ENCODE measurements at regions not wholly inside any gene's neighbourhood (a gene's known extent, or its start where the extent isn't known, plus 50 kb on each side); places are given as distances from the start of the nearest gene placed in this dataset.

GRCh38 chr2:224210286-224211180 is 171.4 kb upstream of the SERPINE2 start:
- DNase-seq, result no peak

DNA sequence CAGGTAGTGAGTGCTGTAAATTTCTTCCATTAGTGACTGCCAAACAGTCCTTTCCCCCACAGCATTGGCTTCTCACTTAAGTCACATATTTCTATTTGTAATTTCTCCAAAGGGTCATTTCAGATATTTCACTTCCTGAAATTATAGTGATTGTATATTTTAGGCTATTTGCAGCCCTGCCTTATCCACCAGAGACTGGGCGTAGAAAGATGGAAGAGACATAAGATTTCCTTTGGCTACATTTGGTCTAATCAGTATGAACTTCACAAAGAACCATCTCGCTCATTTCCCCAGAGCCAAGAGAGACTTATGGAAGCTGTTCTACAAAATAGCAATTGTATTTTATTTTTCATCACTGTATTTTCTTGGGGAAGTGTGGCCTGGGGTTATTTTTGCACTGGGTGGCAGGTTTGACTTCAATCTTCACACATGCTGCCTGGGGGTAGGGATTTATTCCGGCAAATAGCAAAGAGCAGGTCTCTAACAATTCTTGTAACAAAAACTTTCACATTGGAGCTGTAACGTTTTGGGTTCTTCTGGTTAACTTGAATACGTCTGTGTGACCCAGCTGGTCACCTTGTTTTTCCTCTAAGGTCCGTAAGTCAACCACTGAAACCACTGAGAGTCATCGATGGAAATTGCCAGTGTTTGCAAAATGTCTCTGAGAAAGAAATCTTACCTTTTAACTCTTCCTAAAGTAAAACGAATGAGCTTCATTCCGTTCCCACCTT is 170.6 kb upstream of the SERPINE2 start:
- DNase-seq, result no peak

- DNase-seq, result no peak
Observed at GRCh38 chr2:224208443-224208842, 169.4 kb upstream of the SERPINE2 start.

GRCh38 chr2:224208007-224208406 is 168.9 kb upstream of the SERPINE2 start:
- DNase-seq, result no peak

GRCh38 chr2:224206816-224207215 is 167.7 kb upstream of the SERPINE2 start:
- DNase-seq, result no peak

- no peak for DNase-seq
Observed at GRCh38 chr2:224202281-224202865, 163.3 kb upstream of the SERPINE2 start.

DNA sequence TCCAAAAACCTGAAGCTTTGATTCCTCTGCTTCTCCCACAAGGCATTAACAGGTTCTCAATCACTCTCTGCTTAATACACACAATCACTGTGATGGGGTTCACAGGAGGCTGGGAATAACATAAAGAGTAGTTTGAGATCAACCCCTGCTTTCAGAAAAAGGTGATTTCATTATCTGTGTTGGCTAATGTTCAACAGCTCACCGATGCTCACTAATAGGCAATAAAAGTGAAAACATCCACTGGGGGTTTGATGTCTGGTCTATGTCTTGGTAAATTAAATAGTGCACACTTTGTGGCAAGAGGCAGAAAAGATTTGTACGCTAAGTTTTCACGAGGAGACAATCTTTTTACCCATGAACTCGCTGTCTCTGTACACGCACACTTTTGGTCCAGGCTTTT is 159.3 kb upstream of the SERPINE2 start:
- DNase-seq, result no peak

DNA sequence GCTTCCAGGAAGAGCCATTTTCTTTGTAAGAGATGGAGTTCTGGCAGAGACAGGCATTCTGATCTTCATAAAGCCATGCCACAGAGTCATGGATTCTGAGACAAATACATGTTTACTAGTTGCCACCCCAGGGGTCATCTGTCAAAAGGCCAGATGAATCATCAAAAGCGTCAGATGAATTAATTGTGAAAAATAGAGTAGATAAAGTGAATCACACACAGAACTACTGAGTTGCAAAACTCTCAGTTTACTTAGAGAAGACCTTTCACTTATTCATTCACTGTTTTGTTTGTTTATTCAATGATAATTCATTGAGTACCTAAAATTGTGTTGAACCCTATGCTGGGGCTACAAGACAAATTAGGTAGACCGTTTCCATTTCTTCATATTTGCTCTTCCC is 157.7 kb upstream of the SERPINE2 start:
- no peak for DNase-seq

DNA sequence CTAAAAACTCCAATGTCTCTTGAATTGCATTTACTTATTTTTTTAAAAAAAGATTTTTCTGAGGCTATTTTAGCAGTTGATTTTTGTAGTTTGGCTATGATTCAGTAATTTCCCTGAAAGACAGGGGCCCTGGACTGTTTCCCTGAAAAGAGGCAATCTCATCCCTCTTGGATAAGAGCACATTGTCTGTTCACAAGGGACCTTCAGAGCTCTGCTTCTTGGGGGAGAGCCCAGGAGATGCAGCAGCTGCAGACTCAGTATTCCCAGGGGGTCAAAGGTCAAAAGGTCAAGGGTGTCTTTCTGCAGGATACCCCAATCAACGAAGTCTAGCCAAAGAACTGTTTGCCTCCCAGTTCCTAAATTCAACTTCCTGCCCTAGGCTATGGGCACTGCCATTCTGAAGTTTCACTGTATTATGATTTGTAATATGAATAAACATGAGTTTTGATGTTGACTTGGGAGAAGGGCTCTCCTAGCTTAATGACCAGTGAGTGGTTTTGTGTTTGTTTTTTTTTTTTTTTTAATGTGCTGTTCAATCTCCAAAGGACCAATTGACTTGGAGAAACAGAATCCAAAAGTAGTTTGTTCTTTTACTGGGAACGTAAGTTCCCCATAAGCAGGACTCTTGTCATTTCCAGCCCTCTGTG is 157.0 kb upstream of the SERPINE2 start:
- peak; percentile 32 for DNase-seq

DNA sequence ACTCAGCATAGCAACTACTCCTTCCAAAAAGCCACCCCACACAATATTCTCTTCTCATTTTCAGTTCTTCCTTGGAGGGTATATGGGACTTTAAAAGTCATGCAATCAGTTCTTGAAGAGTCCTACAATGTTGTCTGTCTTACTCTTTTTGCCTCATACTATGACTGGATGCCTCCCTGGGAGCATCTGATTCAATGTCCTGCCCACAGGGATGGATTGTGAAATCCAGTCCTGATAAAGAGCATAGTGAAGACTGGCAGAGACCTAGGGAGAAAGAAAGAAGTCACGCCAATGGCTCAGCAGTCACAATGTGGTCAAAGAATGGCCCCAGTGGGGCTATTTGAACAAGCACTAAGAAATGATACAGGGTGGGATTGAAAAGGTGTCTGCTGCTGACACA is 155.1 kb upstream of the SERPINE2 start:
- DNase-seq, result no peak

DNA sequence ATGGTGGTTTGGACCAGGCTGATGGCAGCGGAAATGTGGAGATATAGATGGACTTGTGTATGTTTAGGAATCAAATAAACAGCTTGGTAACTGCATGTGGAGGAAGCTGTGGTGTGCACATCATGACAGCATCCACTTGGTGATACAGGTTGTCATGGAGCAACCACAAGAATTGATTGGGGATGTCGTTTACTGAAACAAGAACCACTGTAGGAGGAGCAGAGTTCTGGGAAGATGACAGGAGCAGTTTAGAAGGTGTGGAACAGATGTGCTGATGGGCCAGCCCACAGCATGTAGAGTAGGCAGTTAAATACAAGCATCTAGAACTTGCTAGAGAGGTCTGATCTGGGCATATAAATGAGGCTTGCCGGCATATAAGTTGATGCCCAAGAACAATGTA is 152.4 kb upstream of the SERPINE2 start:
- no peak for DNase-seq

- DNase-seq, result no peak
Observed at GRCh38 chr2:224190936-224191270, 151.8 kb upstream of the SERPINE2 start.

DNA sequence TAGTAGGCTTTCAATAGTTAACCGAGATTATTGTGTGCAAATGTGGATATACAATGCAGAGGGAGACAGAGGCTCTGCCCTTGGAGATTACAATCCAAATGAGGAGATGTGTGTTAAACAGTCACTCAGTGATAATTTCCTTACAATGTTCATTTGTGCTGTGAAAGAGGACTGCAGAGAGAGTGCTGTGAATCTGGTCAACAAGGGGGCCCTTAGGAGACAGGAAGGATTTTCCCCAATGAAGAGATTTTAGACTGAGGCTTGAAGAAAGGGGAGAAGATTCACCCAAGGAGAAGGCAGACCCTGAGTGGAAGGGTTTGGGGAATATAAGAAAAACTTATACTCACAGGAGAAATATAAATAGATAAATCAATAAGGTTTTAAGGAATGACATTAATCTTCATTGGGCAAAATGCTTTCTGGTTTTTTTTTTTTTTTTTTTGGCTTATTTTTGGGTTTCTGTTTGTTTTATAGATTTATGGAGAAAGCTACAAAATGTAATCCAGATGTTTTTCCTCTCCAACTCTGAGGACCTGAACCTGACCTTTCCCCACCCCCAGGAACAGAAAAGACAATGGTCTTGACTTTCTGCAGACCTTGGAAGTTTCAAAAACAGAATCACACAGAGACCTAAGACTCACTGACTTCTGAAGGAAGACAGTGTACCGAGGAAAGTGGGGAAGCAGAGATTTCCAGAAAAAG is 151.3 kb upstream of the SERPINE2 start:
- DNase-seq, result no peak

- DNase-seq, result no peak
Observed at GRCh38 chr2:224187220-224187619, 148.1 kb upstream of the SERPINE2 start.

DNA sequence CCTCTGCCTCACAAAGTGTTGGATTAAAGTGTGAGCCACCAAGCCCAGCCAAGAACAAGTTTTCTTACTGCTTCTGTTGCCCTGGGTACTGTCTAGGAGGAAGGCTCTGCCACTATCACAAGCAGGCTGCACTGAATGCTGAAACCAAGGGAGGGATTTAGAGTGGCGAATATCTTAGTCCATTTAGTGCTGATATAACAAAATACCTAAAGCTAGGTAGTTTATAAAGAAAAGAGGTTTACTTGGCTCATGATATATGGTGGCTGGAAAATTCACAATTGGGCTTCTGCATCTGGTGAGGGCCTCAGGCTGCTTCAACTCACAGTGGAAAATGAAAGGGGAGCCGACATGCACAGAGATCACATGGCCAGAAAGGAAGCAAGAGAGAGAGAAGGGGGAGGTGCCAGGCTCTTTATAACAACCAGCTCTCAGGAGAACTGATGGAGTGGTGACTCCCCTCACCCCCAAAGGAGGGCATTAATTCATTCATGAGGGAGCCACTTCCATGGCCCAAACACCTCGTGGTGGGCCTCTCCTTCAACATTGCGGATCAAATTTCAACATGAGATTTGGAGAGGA is 146.0 kb upstream of the SERPINE2 start:
- DNase-seq, result no peak

DNA sequence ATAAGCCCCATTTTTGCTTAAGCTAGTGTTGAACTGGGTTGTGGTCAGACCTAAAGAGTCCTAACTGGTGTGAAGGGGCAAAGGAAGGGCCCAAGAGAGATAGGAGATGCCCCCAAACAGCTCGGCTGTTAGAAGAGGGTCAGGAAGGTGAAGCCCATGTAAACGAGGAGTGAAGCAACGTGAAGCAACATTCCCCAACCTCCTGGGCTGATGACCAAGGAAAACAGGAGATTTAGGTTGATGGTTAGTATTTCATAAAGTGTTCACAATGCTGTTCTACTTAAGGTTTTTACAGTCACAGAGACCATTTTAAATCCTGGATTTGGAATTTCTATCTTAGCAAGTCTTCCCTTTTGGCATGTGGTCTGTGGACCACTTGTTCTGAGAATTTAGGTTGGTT is 144.0 kb upstream of the SERPINE2 start:
- DNase-seq, result no peak

DNA sequence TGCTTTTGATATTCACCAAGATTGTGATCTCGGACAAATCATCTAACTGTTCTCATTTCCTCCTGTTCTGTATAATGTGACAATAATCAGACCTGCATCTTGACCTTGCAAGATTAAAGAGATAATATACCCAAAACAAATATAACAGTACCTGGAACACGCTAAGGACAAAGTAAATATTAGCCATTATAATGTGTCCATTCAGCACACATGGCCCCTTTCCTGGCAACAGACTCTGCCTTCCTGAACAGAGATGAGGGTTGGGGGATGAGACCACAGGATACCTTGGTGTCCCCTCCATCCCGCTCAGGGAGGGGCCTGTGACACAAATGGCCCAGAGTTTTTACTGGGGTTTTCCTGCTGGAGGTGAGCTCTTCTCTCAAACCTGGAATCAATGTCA is 143.4 kb upstream of the SERPINE2 start:
- no peak for DNase-seq

DNA sequence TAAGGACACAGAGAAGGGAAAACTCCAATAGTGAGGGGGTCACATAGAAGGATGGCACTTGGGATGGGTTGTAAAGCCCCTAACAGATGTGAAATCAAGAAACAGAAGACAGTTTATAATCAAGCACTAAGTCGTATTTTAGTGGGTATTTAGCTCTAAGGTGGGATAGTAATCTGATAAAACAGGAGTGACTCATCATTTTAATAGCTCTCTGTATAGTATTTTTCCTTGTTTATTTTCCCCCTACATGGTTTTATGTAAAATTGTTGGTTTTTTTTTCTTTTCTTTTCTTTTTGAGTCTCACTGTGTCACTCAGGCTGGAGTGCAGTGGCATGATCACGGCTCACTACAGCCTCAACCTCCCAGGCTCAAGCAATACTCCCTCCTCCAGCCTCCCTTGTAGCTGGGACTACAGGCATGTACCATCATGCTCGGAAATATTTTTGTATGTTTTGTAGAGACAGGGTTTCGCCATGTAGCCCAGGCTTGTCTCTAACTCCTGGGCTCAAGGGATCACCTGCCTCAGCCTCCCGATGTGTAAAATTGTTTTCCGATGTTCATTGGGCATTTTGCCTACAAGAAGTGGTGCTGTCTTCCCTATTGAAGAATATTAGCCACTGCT is 142.6 kb upstream of the SERPINE2 start:
- no peak for DNase-seq

GRCh38 chr2:224180810-224181209 is 141.7 kb upstream of the SERPINE2 start:
- DNase-seq, result no peak

GRCh38 chr2:224178056-224178455 is 139.0 kb upstream of the SERPINE2 start:
- peak; percentile 61 for DNase-seq

GRCh38 chr2:224175538-224175937 is 136.5 kb upstream of the SERPINE2 start:
- DNase-seq, result no peak

- no peak for DNase-seq
Observed at GRCh38 chr2:224174990-224175389, 135.9 kb upstream of the SERPINE2 start.
